Tongue (tissue), 1 donor: ENCODE measurements at regions not wholly inside any gene's neighbourhood (a gene's known extent, or its start where the extent isn't known, plus 50 kb on each side); places are given as distances from the start of the nearest gene placed in this dataset.
"Not testable (repeated sequence)": the region's sequence is repeated elsewhere in the genome, so short reads cannot be mapped to it uniquely, and the experiment has no call there.

Experiments
- DNase-seq: peaks from one replicate; pipeline ENCODE4 v3.0.0-alpha.2; 2015

GRCh38 chr6:51480040-51480439, 607.4 kb downstream of the PKHD1 start:
- no peak for DNase-seq

GRCh38 chr6:51485869-51486268, 601.5 kb downstream of the PKHD1 start:
- not testable (repeated sequence) for DNase-seq

- DNase-seq, result no peak
Measured at GRCh38 chr6:51487937-51488336, 599.5 kb downstream of the PKHD1 start.

GRCh38 chr6:51489133-51489532, 598.3 kb downstream of the PKHD1 start:
- no peak for DNase-seq

GRCh38 chr6:51490101-51490500, 597.3 kb downstream of the PKHD1 start:
- DNase-seq, result no peak

GRCh38 chr6:51494342-51494741, 593.1 kb downstream of the PKHD1 start:
- no peak for DNase-seq

GRCh38 chr6:51495096-51495495, 592.3 kb downstream of the PKHD1 start:
- DNase-seq, result peak; percentile 5

- no peak for DNase-seq
Measured at GRCh38 chr6:51495610-51496396, 591.6 kb downstream of the PKHD1 start.

GRCh38 chr6:51502996-51503395, 584.4 kb downstream of the PKHD1 start:
- DNase-seq, result no peak

- DNase-seq, result no peak
Measured at GRCh38 chr6:51505434-51505833, 582.0 kb downstream of the PKHD1 start.

GRCh38 chr6:51509597-51509996, 577.8 kb downstream of the PKHD1 start:
- DNase-seq, result no peak

- no peak for DNase-seq
Measured at GRCh38 chr6:51511081-51511480, 576.3 kb downstream of the PKHD1 start.

- DNase-seq, result peak; percentile 57
Measured at GRCh38 chr6:51513891-51514747, 573.3 kb downstream of the PKHD1 start.

- DNase-seq, result no peak
Measured at GRCh38 chr6:51514748-51515402, 572.5 kb downstream of the PKHD1 start.

- no peak for DNase-seq
Measured at GRCh38 chr6:51526049-51526448, 561.4 kb downstream of the PKHD1 start.

GRCh38 chr6:51526922-51527321, 560.5 kb downstream of the PKHD1 start:
- no peak for DNase-seq

GRCh38 chr6:51528556-51528955, 558.9 kb downstream of the PKHD1 start:
- DNase-seq, result no peak

- no peak for DNase-seq
Measured at GRCh38 chr6:51529240-51529639, 558.2 kb downstream of the PKHD1 start.

GRCh38 chr6:51531623-51532022, 555.8 kb downstream of the PKHD1 start:
- DNase-seq, result no peak

- no peak for DNase-seq
Measured at GRCh38 chr6:51533962-51534361, 553.5 kb downstream of the PKHD1 start.

GRCh38 chr6:51535327-51535726, 552.1 kb downstream of the PKHD1 start:
- DNase-seq, result no peak

- no peak for DNase-seq
Measured at GRCh38 chr6:51536728-51537127, 550.7 kb downstream of the PKHD1 start.

GRCh38 chr6:51541847-51542246, 545.6 kb downstream of the PKHD1 start:
- peak; percentile 45 for DNase-seq
